ENCODE measurements at regions not wholly inside any gene's neighbourhood (a gene's known extent, or its start where the extent isn't known, plus 50 kb on each side); places are given as distances from the start of the nearest gene placed in this dataset.

- H2BK5ac ChIP-seq (ENCODE audit: insufficient read length, low read length) = no peak overlapping the region
- H3K27ac Mint-ChIP-seq = peak overlapping the region in 1 of 3 experiments; percentile 20; a peak in 1 of 7 replicates
- no peak overlapping the region for H2AFZ ChIP-seq (ENCODE audit: low read length)
- H2AK5ac ChIP-seq (ENCODE audit: insufficient read length, low read length) = no peak overlapping the region
- H3K23ac ChIP-seq (ENCODE audit: insufficient read length, low read depth, low read length) = no peak overlapping the region
- H2BK15ac ChIP-seq (ENCODE audit: low read depth, low read length) = no peak overlapping the region
- H3K18ac ChIP-seq (ENCODE audit: insufficient read length, low read depth, low read length) = no peak overlapping the region
- H4K8ac ChIP-seq (replicated peaks; ENCODE audit: insufficient read length, low read depth, low read length) = no peak overlapping the region
- no peak overlapping the region for H3T11ph ChIP-seq (ENCODE audit: low read length)
- no peaks in the 10 kb centered on the region for H3K27me3 Mint-ChIP-seq (ENCODE audit: low read depth)
- TF ChIP-seq, protein P1, sequence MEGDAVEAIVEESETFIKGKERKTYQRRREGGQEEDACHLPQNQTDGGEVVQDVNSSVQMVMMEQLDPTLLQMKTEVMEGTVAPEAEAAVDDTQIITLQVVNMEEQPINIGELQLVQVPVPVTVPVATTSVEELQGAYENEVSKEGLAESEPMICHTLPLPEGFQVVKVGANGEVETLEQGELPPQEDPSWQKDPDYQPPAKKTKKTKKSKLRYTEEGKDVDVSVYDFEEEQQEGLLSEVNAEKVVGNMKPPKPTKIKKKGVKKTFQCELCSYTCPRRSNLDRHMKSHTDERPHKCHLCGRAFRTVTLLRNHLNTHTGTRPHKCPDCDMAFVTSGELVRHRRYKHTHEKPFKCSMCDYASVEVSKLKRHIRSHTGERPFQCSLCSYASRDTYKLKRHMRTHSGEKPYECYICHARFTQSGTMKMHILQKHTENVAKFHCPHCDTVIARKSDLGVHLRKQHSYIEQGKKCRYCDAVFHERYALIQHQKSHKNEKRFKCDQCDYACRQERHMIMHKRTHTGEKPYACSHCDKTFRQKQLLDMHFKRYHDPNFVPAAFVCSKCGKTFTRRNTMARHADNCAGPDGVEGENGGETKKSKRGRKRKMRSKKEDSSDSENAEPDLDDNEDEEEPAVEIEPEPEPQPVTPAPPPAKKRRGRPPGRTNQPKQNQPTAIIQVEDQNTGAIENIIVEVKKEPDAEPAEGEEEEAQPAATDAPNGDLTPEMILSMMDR (conservative IDR thresholded peaks at IDR 0.05) = no peak
- no peaks in the 10 kb centered on the region for H3K9me3 Mint-ChIP-seq
- no peak overlapping the region for H3K4ac ChIP-seq (ENCODE audit: low read depth, low read length)
- H4K91ac ChIP-seq (ENCODE audit: insufficient read length, low read depth, low read length) = no peak overlapping the region
- H3K9ac ChIP-seq (ENCODE audit: extremely low read depth, insufficient read length, low read length) = no peak overlapping the region
- no peaks in the 10 kb centered on the region for H4K20me1 ChIP-seq (ENCODE audit: control insufficient read depth, insufficient read depth, insufficient read length)
- H3K36me3 Mint-ChIP-seq (ENCODE audit: insufficient read depth in 1 of 3, low read depth in 3 of 3) = peaks cover 0 to 6% (median 0%) of the 10 kb centered on the region in 3 experiments; a peak in 1 of 7 replicates
- H3K23me2 ChIP-seq (ENCODE audit: insufficient read length, low read depth, low read length, poor library complexity, severe bottlenecking) = no peaks in the 10 kb centered on the region
- no peak overlapping the region for H2BK120ac ChIP-seq (ENCODE audit: low read depth, low read length, poor library complexity, severe bottlenecking)
- no peaks in the 10 kb centered on the region for H3K27me3 ChIP-seq (ENCODE audit: insufficient read depth, low read length)
- no peak overlapping the region for H2BK20ac ChIP-seq (ENCODE audit: low read depth, low read length, poor library complexity, severe bottlenecking)
- H3K79me2 ChIP-seq (ENCODE audit: insufficient read depth, low read length) = no peaks in the 10 kb centered on the region
- H3K4me2 ChIP-seq (ENCODE audit: insufficient read depth, insufficient read length, low read length) = no peak overlapping the region
- no peak overlapping the region for H4K5ac ChIP-seq (ENCODE audit: insufficient read length, low read depth, low read length)
- no peaks in the 10 kb centered on the region for H3K79me1 ChIP-seq (ENCODE audit: insufficient read depth, low read depth, low read length, poor library complexity, severe bottlenecking)
- H3K9me3 ChIP-seq (ENCODE audit: control insufficient read depth, low read depth, low read length) = no peaks in the 10 kb centered on the region
- H3K14ac ChIP-seq (ENCODE audit: insufficient read depth, low read length) = no peak overlapping the region
- peaks cover 24 to 28% of the 10 kb centered on the region in 2 experiments for H3K4me1 Mint-ChIP-seq
- H3K4me1 ChIP-seq (ENCODE audit: insufficient read depth, low read length) = peaks cover 12% of the 10 kb centered on the region
- WGBS (ENCODE audit: extremely low coverage, insufficient read length, low lambda C conversion rate) = no CpG with 5 or more reads among the region's 3 CpGs
- H2BK12ac ChIP-seq (ENCODE audit: insufficient read length, low read depth, low read length) = no peak overlapping the region
- H3K27ac ChIP-seq (ENCODE audit: insufficient read length, low read depth, low read length) = no peak overlapping the region
- no peak for DNase-seq
- no peak overlapping the region for H3K56ac ChIP-seq (ENCODE audit: insufficient read length, low read depth, low read length)
- H3K4me3 Mint-ChIP-seq = no peak overlapping the region
Observed at GRCh38 chr1:232452117-232452516, 177.8 kb downstream of the SIPA1L2 start.
